Skin epidermis (tissue), 12 donors: ENCODE measurements at regions not wholly inside any gene's neighbourhood (a gene's known extent, or its start where the extent isn't known, plus 50 kb on each side); places are given as distances from the start of the nearest gene placed in this dataset.

Source experiments
- H3K27ac ChIP-seq, 21 experiments: fragments of 200-600 bp; sonication (generic) in 11 of 21; one replicate each; pipeline ENCODE4 v1.5.0; 2020; ENCODE audit warnings: mild to moderate bottlenecking in 3 of 21, inconsistent platforms in 2 of 21, moderate library complexity in 2 of 21
- H3K4me3 ChIP-seq, 7 experiments: fragments of 200-600 bp; sonication (generic) in 2 of 7; one replicate each; pipeline ENCODE4 v1.5.0; 2020; ENCODE audit warnings: inconsistent platforms in 2 of 7, mild to moderate bottlenecking in 2 of 7, moderate library complexity in 1 of 7

DNA sequence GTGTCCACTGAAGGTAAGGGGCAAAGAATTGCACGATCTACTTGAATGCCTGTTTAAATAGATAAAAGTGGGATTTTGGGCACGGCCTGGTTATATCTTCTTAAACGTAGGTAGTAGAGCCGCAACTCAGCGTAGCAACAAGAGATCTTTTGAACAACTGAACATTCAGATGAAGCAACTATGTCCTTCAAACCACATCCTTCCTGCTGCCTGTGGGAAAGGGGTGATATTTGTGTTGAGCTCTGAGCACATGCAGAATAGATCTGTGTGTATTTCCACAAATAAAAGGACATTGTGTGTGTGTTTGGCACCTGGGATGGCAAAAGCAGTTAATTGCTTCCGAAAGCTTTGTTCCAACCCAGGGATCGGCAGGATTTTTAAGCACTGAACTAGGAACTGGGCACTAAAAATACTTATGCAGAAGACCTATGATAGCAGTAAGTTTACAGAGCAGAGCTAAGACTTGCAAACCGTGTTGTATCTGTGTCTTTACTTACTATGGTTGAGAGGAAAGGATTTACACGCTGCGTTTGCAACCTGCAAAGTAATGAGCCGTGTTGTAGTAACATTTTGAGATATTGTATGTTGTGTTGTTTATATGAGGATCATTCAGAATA, 333.4 kb downstream of the CHRM3 start:
- H3K4me3 ChIP-seq = peak overlapping the region in 2 of 7 experiments; percentile 6 to 15
- peak overlapping the region in 11 of 21 experiments; percentile 11 to 83 (median 54) for H3K27ac ChIP-seq

DNA sequence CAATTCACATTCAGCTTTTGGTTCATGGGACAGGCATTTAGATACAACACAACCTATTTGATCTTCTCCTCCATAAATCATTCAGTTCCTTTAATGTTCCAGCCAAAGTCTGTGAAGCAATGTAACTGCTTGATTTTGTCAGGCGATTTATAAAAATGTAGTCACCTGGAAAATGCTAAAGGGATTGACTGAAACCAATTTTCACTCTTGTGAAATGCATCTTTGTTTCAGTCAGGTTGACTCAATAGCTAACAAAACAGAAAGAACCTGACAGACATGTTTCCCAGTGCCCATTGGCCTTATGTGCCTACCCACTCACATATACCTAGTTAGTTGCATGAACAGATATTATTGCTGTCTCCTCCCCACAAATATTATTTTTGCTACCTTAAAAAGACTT, 335.7 kb downstream of the CHRM3 start:
- no peak overlapping the region for H3K27ac ChIP-seq
- H3K4me3 ChIP-seq = no peak overlapping the region

DNA sequence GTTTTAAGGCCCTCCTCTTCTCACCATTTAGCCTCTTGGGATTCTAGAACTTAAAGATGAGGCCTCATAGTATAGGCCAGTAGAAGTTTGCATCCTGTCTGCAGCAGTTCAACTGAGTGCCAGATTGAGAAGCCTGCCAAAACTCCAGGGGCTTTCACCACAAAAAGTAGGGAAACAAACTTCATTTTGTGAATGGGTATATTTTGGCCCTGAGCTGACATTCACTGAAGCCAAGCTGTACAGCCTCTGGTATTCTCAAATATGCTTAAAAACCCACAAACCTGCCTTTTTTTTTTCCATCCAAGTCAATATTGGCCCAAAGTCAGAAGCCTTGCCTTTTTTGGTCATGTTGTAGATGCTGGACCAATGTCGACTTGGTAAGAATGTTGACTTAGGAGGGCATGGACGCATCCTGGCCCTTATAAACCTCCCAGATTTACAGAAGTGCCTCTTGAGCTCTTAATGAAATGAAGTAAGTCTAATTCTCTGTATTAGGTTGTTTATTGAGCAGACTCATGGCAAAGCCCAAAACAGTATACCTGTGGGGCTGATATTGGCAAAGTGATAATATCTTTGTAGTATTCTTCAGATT, 337.5 kb downstream of the CHRM3 start:
- Histone ChIP-seq H3K4me3 (no peak overlapping the region), H3K27ac (no peak overlapping the region)

- no peak overlapping the region for H3K4me3 ChIP-seq
- H3K27ac ChIP-seq = no peak overlapping the region
Observed at GRCh38 chr1:239725371-239725770, 339.0 kb downstream of the CHRM3 start.

- no peak overlapping the region for H3K27ac ChIP-seq
- H3K4me3 ChIP-seq = no peak overlapping the region
Observed at GRCh38 chr1:239725933-239726332, 339.6 kb downstream of the CHRM3 start.

DNA sequence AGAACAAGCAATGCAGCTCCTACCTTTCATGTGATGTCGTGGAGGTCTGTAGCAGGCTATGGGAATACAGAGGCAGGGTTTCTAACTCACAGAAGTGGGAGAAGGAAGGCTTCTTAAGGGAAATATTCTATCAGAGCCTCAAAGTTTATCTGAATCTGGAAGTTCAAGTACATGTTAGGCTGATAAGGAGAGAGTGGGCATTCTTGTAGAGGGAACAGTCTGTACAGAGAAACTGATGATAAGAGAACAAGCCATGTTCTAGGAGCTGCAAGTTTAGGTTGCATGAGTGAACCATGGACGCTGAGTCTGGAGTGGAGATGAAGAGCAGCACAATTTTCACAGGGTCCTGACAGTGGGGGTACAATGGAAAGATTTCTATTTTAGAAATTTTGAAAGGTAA, 344.0 kb downstream of the CHRM3 start:
- no peak overlapping the region for H3K4me3 ChIP-seq
- H3K27ac ChIP-seq = no peak overlapping the region

DNA sequence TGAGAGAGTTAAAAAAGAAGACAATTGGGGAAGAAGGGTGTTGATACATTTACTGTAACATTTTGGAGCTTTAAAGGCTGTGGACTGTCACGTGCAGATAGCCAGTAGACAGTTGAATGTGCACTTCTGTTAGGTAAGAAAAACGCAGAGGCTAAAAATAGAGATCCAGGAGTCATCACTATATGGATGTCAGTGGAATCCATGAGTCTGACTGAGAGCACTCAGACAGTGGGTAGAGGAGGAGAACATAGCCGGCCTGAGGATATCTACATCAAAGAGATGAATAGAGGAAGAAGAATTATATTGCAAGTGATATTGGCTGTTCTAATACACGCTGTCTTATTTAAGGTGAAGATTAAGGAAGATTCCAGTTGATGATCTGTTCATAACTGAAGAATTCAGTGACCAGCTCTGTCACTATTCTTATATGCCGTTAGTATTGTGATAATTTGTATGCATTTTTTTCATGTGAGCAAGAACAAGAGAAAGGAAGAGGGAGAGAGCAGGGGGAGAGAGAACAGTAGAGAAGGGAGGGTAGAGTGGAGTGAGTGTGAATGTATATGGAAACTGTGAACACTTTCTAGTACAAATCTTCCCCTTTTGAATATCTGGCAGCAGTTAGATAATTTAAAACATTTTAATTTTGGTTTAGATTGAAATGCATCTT, 344.8 kb downstream of the CHRM3 start:
- Histone ChIP-seq H3K4me3 (no peak overlapping the region), H3K27ac (no peak overlapping the region)

- Histone ChIP-seq H3K27ac (no peak overlapping the region), H3K4me3 (no peak overlapping the region)
Observed at GRCh38 chr1:239732770-239733169, 346.4 kb downstream of the CHRM3 start.

- Histone ChIP-seq H3K27ac (no peak overlapping the region), H3K4me3 (no peak overlapping the region)
Observed at GRCh38 chr1:239733995-239734394, 347.6 kb downstream of the CHRM3 start.

DNA sequence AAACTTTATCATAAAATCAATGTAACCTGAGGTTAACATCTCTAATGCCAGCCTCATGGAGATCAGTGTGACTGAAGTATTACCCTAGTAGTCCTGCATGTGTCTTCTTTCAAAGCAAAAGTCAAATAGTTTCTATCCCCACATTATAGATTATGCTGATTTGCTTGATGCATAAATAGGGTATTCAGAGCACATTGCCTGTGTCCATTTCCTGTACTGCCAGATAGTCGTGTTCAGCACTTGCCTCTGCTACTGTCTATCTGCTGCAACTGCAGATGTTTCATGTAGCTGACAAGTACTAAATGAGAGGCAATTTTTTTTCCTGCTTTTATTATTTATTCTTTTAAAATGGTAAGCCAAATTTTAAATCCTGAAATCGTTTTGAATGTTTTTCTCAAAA, 348.7 kb downstream of the CHRM3 start:
- no peak overlapping the region for H3K27ac ChIP-seq
- no peak overlapping the region for H3K4me3 ChIP-seq

GRCh38 chr1:239736479-239736878, 350.1 kb downstream of the CHRM3 start:
- Histone ChIP-seq H3K4me3 (no peak overlapping the region), H3K27ac (no peak overlapping the region)

DNA sequence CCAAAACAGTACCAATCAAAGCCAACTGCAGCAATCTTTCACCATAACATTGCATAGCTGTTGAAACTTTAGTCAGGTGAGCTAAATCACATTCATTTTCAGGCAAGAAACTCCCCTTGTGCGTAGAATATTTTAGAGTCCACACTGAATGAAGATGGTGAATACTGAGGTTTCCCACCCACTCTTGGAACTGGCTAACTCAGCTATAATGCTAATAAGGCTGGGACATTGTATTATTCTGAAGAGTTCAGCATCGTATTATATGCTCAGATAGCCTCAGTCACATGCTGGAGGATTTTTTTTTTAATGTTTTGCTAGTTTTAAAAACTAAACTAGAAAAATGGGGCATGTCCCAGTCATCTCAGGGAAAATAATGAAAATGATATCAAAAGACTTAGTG, 352.3 kb upstream of the FMN2 start:
- Histone ChIP-seq H3K27ac (no peak overlapping the region), H3K4me3 (no peak overlapping the region)

DNA sequence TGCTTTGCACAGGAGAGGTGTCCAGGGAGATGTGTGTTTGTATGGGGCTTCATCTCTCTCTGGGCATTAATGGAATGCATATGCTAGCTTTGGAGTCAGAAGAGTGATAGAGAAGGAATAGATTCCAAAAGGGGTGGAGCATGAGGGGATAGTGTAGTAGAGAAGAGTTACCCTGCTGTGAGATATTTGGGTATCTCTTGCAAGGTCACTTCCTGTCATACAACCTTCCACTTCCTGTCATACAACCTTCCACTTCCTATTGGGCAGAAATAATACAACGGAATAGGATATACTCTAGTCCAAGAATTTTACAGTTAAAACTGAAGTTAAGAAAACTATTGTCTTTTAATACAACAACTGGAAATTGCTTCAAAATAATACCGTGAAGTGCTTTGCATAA, 351.8 kb upstream of the FMN2 start:
- no peak overlapping the region for H3K4me3 ChIP-seq
- H3K27ac ChIP-seq = no peak overlapping the region

- no peak overlapping the region for H3K27ac ChIP-seq
- no peak overlapping the region for H3K4me3 ChIP-seq
Observed at GRCh38 chr1:239742416-239743109, 349.1 kb upstream of the FMN2 start.

DNA sequence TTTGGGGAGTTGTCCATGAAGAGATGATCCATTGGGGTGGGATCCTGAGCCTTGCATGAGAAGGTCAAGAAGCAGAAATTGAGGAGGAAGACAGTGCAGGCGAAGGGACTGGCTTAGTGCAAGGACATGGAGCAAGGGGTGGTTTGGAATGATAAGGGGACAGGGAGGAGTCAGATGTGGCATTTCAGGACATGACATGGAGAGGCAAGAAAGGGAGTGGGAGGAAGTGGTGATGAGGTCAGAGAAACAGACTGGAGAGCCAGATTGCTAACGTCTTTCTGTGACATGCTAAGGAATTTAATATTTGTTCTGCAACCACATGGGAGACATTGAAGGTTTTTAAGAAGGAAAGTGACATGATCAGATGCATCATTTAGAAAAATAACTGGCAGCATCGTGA, 346.8 kb upstream of the FMN2 start:
- no peak overlapping the region for H3K4me3 ChIP-seq
- no peak overlapping the region for H3K27ac ChIP-seq

GRCh38 chr1:239755107-239755912, 336.4 kb upstream of the FMN2 start:
- H3K27ac ChIP-seq = no peak overlapping the region
- no peak overlapping the region for H3K4me3 ChIP-seq

DNA sequence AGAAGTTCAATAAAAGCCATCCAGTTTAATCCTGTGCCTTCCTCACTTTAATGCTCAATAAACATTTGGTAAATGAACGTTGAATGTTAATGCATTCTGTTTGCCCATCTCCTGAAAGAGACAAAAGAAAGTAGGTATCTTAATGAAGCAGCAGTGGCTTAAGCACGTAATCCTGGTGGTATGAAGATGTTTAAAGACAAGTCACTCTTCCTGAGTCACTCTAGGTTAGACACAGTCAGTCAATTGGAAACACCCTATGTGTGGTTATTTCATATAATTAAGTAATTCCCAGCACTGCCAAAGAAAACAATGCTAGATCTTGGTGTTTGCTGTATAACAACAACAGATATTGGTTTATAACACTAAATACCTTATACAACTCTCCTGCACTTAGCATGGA, 334.0 kb upstream of the FMN2 start:
- Histone ChIP-seq H3K4me3 (no peak overlapping the region), H3K27ac (no peak overlapping the region)

GRCh38 chr1:239758756-239759155, 332.9 kb upstream of the FMN2 start:
- Histone ChIP-seq H3K4me3 (no peak overlapping the region), H3K27ac (no peak overlapping the region)

DNA sequence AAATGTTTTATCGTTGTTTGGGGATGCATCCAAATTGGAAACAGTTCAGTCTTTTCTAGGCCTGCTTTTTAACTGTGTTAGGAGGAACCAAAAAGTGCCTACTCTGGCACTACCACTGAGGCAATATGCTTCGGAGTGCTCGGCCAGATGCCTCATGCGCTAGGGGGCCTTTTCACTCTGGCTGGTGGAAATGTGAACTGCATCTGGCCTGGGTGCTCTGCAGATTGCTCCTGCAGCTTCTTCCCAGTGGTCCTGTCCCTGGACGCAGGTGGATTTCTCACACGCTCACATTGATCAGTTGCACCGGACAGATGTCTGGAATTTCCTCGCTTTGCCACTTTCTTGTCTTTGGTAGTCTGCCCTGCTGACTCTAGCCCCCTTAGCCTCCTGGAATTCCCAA, 330.2 kb upstream of the FMN2 start:
- H3K27ac ChIP-seq = no peak overlapping the region
- H3K4me3 ChIP-seq = no peak overlapping the region

DNA sequence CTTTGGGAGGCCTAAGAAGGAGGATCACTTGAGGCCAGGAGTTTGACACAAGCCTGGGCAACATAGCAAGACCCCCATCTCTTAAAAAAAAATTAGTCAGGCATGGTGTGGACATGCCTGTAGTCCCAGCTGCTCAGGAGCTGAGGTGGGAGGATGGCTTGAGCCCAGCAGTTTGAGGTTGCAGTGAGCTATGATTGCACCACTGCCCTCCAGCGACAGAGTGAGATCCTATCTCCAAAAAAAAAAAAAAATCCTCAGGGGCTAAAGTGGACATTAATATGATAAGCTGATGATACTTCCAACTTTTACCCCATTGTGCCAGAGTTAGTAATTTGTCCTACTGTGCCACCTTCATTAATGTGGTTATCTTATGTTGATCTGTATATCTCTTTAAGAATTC, 327.8 kb upstream of the FMN2 start:
- H3K4me3 ChIP-seq = no peak overlapping the region
- no peak overlapping the region for H3K27ac ChIP-seq
